Gastrocnemius medialis (tissue), 4 donors: ENCODE measurements at regions not wholly inside any gene's neighbourhood (a gene's known extent, or its start where the extent isn't known, plus 50 kb on each side); places are given as distances from the start of the nearest gene placed in this dataset.

Source experiments
- CTCF ChIP-seq, 5 experiments: fragments of 450-650 bp in 3 of 5; fragments of 200-600 bp in 2 of 5; sonication (generic) in 2 of 5; IDR thresholded peaks in 4 of 5; conservative IDR thresholded peaks in 1 of 5; 1 replicate in 4 of 5; 2 replicates in 1 of 5; pipeline ENCODE4 v1.5.1; 2016 to 2019; ENCODE audit warnings: antibody characterized with exemption in 5 of 5, mild to moderate bottlenecking in 3 of 5, moderate library complexity in 3 of 5
- POLR2A ChIP-seq, 2 donors: fragments of 450-650 bp; IDR thresholded peaks; one replicate each; pipeline ENCODE4 v1.6.1; 2017; ENCODE audit warnings: antibody characterized with exemption in 2 of 2, mild to moderate bottlenecking in 2 of 2, moderate library complexity in 2 of 2

GRCh38 chr13:89568746-89569145, 1778.7 kb upstream of the MIR17HG start:
- no peak for TF ChIP-seq CTCF (IDR thresholded peaks at IDR 0.05 in 4 of 5, conservative IDR thresholded peaks at IDR 0.05 in 1 of 5)
- TF ChIP-seq POLR2A (IDR thresholded peaks at IDR 0.05): no peak
